ENCODE measurements at regions not wholly inside any gene's neighbourhood (a gene's known extent, or its start where the extent isn't known, plus 50 kb on each side); places are given as distances from the start of the nearest gene placed in this dataset.

GRCh38 chr10:23813687-23814086 lies 374.8 kb downstream of the OTUD1 start:
- H4K20me1 ChIP-seq (ENCODE audit: control insufficient read depth, extremely low read depth, insufficient read depth, low read length), result no peaks in the 10 kb centered on the region
- no peak for DNase-seq (ENCODE audit: low read depth in 2 of 2)
- no peak overlapping the region for H2AFZ ChIP-seq (ENCODE audit: low read length)
- no peaks in the 10 kb centered on the region for H3K9me3 ChIP-seq (ENCODE audit: control insufficient read depth, insufficient read depth, low read depth, low read length)
- H3K4me3 ChIP-seq (replicated peaks in 1 of 4; ENCODE audit: control extremely low read depth in 1 of 4, insufficient read depth in 1 of 4, low read depth in 3 of 4, low read length in 4 of 4), result no peak overlapping the region
- H3K9ac ChIP-seq (ENCODE audit: insufficient read depth, low read length), result no peak overlapping the region
- H3K27me3 ChIP-seq (ENCODE audit: control insufficient read depth, insufficient read depth, low read length), result no peaks in the 10 kb centered on the region
- no peak overlapping the region for H3K27ac ChIP-seq (ENCODE audit: insufficient read depth, low read length)
- H3K79me2 ChIP-seq (ENCODE audit: control insufficient read depth, insufficient read depth, low read length), result no peaks in the 10 kb centered on the region
- H3K4me1 ChIP-seq (ENCODE audit: control insufficient read depth, extremely low read depth, insufficient read depth, low read length), result no peaks in the 10 kb centered on the region
- H3K4me2 ChIP-seq (ENCODE audit: extremely low read depth, insufficient read depth, low read length), result no peak overlapping the region
- no peaks in the 10 kb centered on the region for H3K36me3 ChIP-seq (ENCODE audit: control insufficient read depth, insufficient read depth, low read length)
- TF ChIP-seq, protein P1, sequence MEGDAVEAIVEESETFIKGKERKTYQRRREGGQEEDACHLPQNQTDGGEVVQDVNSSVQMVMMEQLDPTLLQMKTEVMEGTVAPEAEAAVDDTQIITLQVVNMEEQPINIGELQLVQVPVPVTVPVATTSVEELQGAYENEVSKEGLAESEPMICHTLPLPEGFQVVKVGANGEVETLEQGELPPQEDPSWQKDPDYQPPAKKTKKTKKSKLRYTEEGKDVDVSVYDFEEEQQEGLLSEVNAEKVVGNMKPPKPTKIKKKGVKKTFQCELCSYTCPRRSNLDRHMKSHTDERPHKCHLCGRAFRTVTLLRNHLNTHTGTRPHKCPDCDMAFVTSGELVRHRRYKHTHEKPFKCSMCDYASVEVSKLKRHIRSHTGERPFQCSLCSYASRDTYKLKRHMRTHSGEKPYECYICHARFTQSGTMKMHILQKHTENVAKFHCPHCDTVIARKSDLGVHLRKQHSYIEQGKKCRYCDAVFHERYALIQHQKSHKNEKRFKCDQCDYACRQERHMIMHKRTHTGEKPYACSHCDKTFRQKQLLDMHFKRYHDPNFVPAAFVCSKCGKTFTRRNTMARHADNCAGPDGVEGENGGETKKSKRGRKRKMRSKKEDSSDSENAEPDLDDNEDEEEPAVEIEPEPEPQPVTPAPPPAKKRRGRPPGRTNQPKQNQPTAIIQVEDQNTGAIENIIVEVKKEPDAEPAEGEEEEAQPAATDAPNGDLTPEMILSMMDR (conservative IDR thresholded peaks at IDR 0.05 in 1 of 2, IDR thresholded peaks at IDR 0.05 in 1 of 2; ENCODE audit: low read depth in 1 of 2, low read length in 2 of 2), result no peak
- no peak for TF ChIP-seq EZH2 (IDR thresholded peaks at IDR 0.05; ENCODE audit: low read length, missing control alignments)

GRCh38 chr10:23818484-23818883 lies 379.6 kb downstream of the OTUD1 start:
- TF ChIP-seq, protein P1 (conservative IDR thresholded peaks at IDR 0.05 in 1 of 2, IDR thresholded peaks at IDR 0.05 in 1 of 2; ENCODE audit: low read depth in 1 of 2, low read length in 2 of 2), result no peak
- TF ChIP-seq EZH2 (IDR thresholded peaks at IDR 0.05; ENCODE audit: low read length, missing control alignments), result no peak
- Histone ChIP-seq H3K79me2 (ENCODE audit: control insufficient read depth, insufficient read depth, low read length) (no peaks in the 10 kb centered on the region), H3K36me3 (ENCODE audit: control insufficient read depth, insufficient read depth, low read length) (no peaks in the 10 kb centered on the region), H3K27me3 (ENCODE audit: control insufficient read depth, insufficient read depth, low read length) (no peaks in the 10 kb centered on the region), H4K20me1 (ENCODE audit: control insufficient read depth, extremely low read depth, insufficient read depth, low read length) (no peaks in the 10 kb centered on the region), H3K9me3 (ENCODE audit: control insufficient read depth, insufficient read depth, low read depth, low read length) (no peaks in the 10 kb centered on the region), H3K9ac (ENCODE audit: insufficient read depth, low read length) (no peak overlapping the region), H3K4me3 (replicated peaks in 1 of 4; ENCODE audit: control extremely low read depth in 1 of 4, insufficient read depth in 1 of 4, low read depth in 3 of 4, low read length in 4 of 4) (no peak overlapping the region), H2AFZ (ENCODE audit: low read length) (no peak overlapping the region), H3K27ac (ENCODE audit: insufficient read depth, low read length) (no peak overlapping the region), H3K4me2 (ENCODE audit: extremely low read depth, insufficient read depth, low read length) (no peak overlapping the region), H3K4me1 (ENCODE audit: control insufficient read depth, extremely low read depth, insufficient read depth, low read length) (no peaks in the 10 kb centered on the region)
- DNase-seq (ENCODE audit: low read depth in 2 of 2), result no peak

GRCh38 chr10:23820792-23821191 lies 381.9 kb downstream of the OTUD1 start:
- H3K79me2 ChIP-seq (ENCODE audit: control insufficient read depth, insufficient read depth, low read length), result no peaks in the 10 kb centered on the region
- H3K4me3 ChIP-seq (replicated peaks in 1 of 4; ENCODE audit: control extremely low read depth in 1 of 4, insufficient read depth in 1 of 4, low read depth in 3 of 4, low read length in 4 of 4), result no peak overlapping the region
- H3K4me2 ChIP-seq (ENCODE audit: extremely low read depth, insufficient read depth, low read length), result no peak overlapping the region
- TF ChIP-seq EZH2 (IDR thresholded peaks at IDR 0.05; ENCODE audit: low read length, missing control alignments), result no peak
- TF ChIP-seq, protein P1 (conservative IDR thresholded peaks at IDR 0.05 in 1 of 2, IDR thresholded peaks at IDR 0.05 in 1 of 2; ENCODE audit: low read depth in 1 of 2, low read length in 2 of 2), result no peak
- H2AFZ ChIP-seq (ENCODE audit: low read length), result no peak overlapping the region
- DNase-seq (ENCODE audit: low read depth in 2 of 2), result no peak
- H3K36me3 ChIP-seq (ENCODE audit: control insufficient read depth, insufficient read depth, low read length), result no peaks in the 10 kb centered on the region
- H3K27ac ChIP-seq (ENCODE audit: insufficient read depth, low read length), result no peak overlapping the region
- no peaks in the 10 kb centered on the region for H3K9me3 ChIP-seq (ENCODE audit: control insufficient read depth, insufficient read depth, low read depth, low read length)
- no peak overlapping the region for H3K9ac ChIP-seq (ENCODE audit: insufficient read depth, low read length)
- no peaks in the 10 kb centered on the region for H3K27me3 ChIP-seq (ENCODE audit: control insufficient read depth, insufficient read depth, low read length)
- no peaks in the 10 kb centered on the region for H4K20me1 ChIP-seq (ENCODE audit: control insufficient read depth, extremely low read depth, insufficient read depth, low read length)
- no peaks in the 10 kb centered on the region for H3K4me1 ChIP-seq (ENCODE audit: control insufficient read depth, extremely low read depth, insufficient read depth, low read length)
